ENCODE measurements at regions not wholly inside any gene's neighbourhood (a gene's known extent, or its start where the extent isn't known, plus 50 kb on each side); places are given as distances from the start of the nearest gene placed in this dataset.
A peak's percentile ranks its signal among the peaks of the same experiment; 100 is the strongest.

DNA sequence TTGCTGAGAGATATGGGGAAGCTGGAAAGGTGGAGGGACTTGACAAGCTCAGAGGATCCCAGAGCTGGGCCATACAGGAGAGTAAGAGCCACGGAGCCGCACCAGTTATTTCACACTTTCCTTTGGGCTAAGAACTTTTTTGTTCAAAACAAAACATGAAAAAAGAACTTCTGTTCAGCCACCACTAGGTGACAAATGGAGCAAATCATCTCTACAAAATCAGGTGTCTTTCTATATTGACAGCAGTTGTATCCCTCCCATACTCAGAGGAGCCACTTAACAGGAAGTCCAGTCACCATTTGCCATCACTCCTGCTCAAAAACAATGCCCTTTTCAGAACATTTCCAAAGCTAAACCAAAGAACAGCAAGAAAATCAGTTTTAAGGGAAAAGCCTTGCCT is 70.3 kb upstream of the DBX2 start:
- 0% methylated on average over 2 of the region's 2 CpGs for WGBS (ENCODE audit: insufficient coverage, low coverage, missing lambda C conversion rate)
- TF ChIP-seq CTCF (IDR thresholded peaks at IDR 0.05 in 2 of 3, conservative IDR thresholded peaks at IDR 0.05 in 1 of 3; ENCODE audit: insufficient read depth in 2 of 3, low read depth in 1 of 3, low read length in 3 of 3) (peak in 1 of 3 experiments; percentile 17; a peak in 1 of 6 replicates), TAL1 (IDR thresholded peaks at IDR 0.05) (no peak)
- ChIA-PET CTCF (ENCODE audit: low intra/inter-chr PET ratio) (no interaction called here), POLR2A (no interaction called here)
- ATAC-seq (no peak), FAIRE-seq (no peak), DNase-seq (ENCODE audit: extremely low read depth in 1 of 4, low spot score in 3 of 4) (no peak)
- H3K36me3 ChIP-seq (ENCODE audit: control insufficient read depth, insufficient read depth, low read length): no peaks in the 10 kb centered on the region
- no TSS peak for BruUV-seq (replicated peaks)
- H3K79me2 ChIP-seq (ENCODE audit: control insufficient read depth, insufficient read depth, low read length): no peaks in the 10 kb centered on the region
- no peaks in the 10 kb centered on the region for H3K9me1 ChIP-seq (ENCODE audit: control insufficient read depth, insufficient read depth, low read length)
- no peak overlapping the region for H2AFZ ChIP-seq (ENCODE audit: low read depth, low read length)
- H3K4me1 ChIP-seq (replicated peaks in 1 of 2; ENCODE audit: control insufficient read depth in 2 of 2, insufficient read depth in 2 of 2, low read length in 2 of 2): no peaks in the 10 kb centered on the region
- H3K9ac ChIP-seq (ENCODE audit: insufficient read depth in 1 of 2, low read depth in 2 of 2, low read length in 2 of 2): no peak overlapping the region
- intact Hi-C loops (cut with micrococcal nuclease): loop anchor here (5.0 kb wide), 1 partner anchor 349 kb away; no protein-coding TSS in a partner anchor
- in situ Hi-C loops (cut with MboI): no loop called here
- H3K27ac ChIP-seq (ENCODE audit: extremely low read depth, low read depth, low read length): no peak overlapping the region
- no peaks in the 10 kb centered on the region for H4K20me1 ChIP-seq (replicated peaks; ENCODE audit: control insufficient read depth, insufficient read depth, low read length)
- H3K9me3 ChIP-seq (replicated peaks; ENCODE audit: control insufficient read depth, insufficient read depth, low read depth, low read length): no peaks in the 10 kb centered on the region
- no peaks in the 10 kb centered on the region for H3K27me3 ChIP-seq (ENCODE audit: control insufficient read depth in 2 of 2, insufficient read depth in 2 of 2, low read length in 2 of 2)
- H3K4me3 ChIP-seq: no peak overlapping the region
- no peak overlapping the region for H3K4me2 ChIP-seq (ENCODE audit: insufficient read depth, low read length)

DNA sequence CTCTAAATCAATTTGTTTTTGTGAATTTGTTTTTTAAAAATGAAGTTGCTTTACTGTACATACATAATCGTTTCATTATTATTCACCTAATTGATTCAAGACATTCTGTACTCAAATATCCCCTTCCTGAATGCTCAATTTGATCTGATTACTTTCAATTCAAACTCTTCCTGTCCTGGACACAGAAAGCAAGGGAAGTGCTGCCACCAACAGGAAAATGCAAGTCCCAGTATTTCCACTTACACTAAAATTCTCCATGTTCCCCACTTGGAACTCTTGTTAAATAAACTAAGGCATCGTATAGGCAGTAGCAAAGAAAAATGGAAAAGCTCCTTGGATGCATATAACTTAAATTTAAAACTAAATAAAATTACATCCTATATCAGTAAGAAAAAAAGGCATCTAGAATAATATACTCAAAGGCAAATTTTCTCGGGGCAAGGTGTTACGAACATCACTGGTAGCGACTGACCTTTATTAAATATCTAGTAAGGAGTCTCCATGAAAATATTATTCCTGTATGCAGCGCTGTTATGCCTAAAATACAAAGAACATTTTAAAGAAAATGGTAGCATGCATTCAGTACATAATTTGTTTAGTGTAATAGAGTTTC is 72.0 kb upstream of the DBX2 start:
- intact Hi-C loops (cut with micrococcal nuclease): loop anchor here (2.0 to 5.0 kb wide), 3 partner anchors 174 to 1108 kb away; no protein-coding TSS in a partner anchor
- H3K79me2 ChIP-seq (ENCODE audit: control insufficient read depth, insufficient read depth, low read length): no peaks in the 10 kb centered on the region
- H3K27ac ChIP-seq (ENCODE audit: extremely low read depth, low read depth, low read length): no peak overlapping the region
- WGBS (ENCODE audit: insufficient coverage, low coverage, missing lambda C conversion rate): 11% methylated on average over 6 of the region's 6 CpGs
- DNase-seq (ENCODE audit: extremely low read depth in 1 of 4, low spot score in 3 of 4): peak in 2 of 4 experiments; percentile 11 to 30
- no peaks in the 10 kb centered on the region for H3K27me3 ChIP-seq (ENCODE audit: control insufficient read depth in 2 of 2, insufficient read depth in 2 of 2, low read length in 2 of 2)
- H3K9me1 ChIP-seq (ENCODE audit: control insufficient read depth, insufficient read depth, low read length): no peaks in the 10 kb centered on the region
- no peak for FAIRE-seq
- no TSS peak for BruUV-seq (replicated peaks)
- H3K36me3 ChIP-seq (ENCODE audit: control insufficient read depth, insufficient read depth, low read length): no peaks in the 10 kb centered on the region
- no peak overlapping the region for H2AFZ ChIP-seq (ENCODE audit: low read depth, low read length)
- H3K9me3 ChIP-seq (replicated peaks; ENCODE audit: control insufficient read depth, insufficient read depth, low read depth, low read length): no peaks in the 10 kb centered on the region
- no peak overlapping the region for H3K4me2 ChIP-seq (ENCODE audit: insufficient read depth, low read length)
- CTCF ChIA-PET (ENCODE audit: low intra/inter-chr PET ratio): no interaction called here
- H3K9ac ChIP-seq (ENCODE audit: insufficient read depth in 1 of 2, low read depth in 2 of 2, low read length in 2 of 2): no peak overlapping the region
- H3K4me1 ChIP-seq (replicated peaks in 1 of 2; ENCODE audit: control insufficient read depth in 2 of 2, insufficient read depth in 2 of 2, low read length in 2 of 2): no peaks in the 10 kb centered on the region
- no peaks in the 10 kb centered on the region for H4K20me1 ChIP-seq (replicated peaks; ENCODE audit: control insufficient read depth, insufficient read depth, low read length)
- ATAC-seq: peak; percentile 51; the same call in 1 of the 3 replicates
- in situ Hi-C loops (cut with MboI): no loop called here
- POLR2A ChIA-PET: no interaction called here
- H3K4me3 ChIP-seq: no peak overlapping the region
- TF ChIP-seq, protein P1, sequence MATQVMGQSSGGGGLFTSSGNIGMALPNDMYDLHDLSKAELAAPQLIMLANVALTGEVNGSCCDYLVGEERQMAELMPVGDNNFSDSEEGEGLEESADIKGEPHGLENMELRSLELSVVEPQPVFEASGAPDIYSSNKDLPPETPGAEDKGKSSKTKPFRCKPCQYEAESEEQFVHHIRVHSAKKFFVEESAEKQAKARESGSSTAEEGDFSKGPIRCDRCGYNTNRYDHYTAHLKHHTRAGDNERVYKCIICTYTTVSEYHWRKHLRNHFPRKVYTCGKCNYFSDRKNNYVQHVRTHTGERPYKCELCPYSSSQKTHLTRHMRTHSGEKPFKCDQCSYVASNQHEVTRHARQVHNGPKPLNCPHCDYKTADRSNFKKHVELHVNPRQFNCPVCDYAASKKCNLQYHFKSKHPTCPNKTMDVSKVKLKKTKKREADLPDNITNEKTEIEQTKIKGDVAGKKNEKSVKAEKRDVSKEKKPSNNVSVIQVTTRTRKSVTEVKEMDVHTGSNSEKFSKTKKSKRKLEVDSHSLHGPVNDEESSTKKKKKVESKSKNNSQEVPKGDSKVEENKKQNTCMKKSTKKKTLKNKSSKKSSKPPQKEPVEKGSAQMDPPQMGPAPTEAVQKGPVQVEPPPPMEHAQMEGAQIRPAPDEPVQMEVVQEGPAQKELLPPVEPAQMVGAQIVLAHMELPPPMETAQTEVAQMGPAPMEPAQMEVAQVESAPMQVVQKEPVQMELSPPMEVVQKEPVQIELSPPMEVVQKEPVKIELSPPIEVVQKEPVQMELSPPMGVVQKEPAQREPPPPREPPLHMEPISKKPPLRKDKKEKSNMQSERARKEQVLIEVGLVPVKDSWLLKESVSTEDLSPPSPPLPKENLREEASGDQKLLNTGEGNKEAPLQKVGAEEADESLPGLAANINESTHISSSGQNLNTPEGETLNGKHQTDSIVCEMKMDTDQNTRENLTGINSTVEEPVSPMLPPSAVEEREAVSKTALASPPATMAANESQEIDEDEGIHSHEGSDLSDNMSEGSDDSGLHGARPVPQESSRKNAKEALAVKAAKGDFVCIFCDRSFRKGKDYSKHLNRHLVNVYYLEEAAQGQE (IDR thresholded peaks at IDR 0.05; ENCODE audit: borderline replicate concordance): peak; percentile 4; the same call in 1 of the 2 replicates
- TF ChIP-seq, protein P1 (CRISPR knock-in tag; IDR thresholded peaks at IDR 0.05; ENCODE audit: low read depth): no peak
- TF ChIP-seq RAD21 (CRISPR knock-in tag; conservative IDR thresholded peaks at IDR 0.05 in 1 of 2, IDR thresholded peaks at IDR 0.05 in 1 of 2): peak; percentile 47 to 56
